Myocyte (in vitro differentiated cells): ENCODE measurements at regions not wholly inside any gene's neighbourhood (a gene's known extent, or its start where the extent isn't known, plus 50 kb on each side); places are given as distances from the start of the nearest gene placed in this dataset.
"Not testable (repeated sequence)": the region's sequence is repeated elsewhere in the genome, so short reads cannot be mapped to it uniquely, and the experiment has no call there.

Experiments
- DNase-seq: peaks from one replicate; pipeline ENCODE4 v3.0.0-alpha.2; 2012; ENCODE audit warnings: low read depth

- DNase-seq, result no peak
Observed at GRCh38 chr1:157231846-157232525, 93.8 kb upstream of the ETV3 start.

- no peak for DNase-seq
Observed at GRCh38 chr1:157230500-157230899, 92.3 kb upstream of the ETV3 start.

DNA sequence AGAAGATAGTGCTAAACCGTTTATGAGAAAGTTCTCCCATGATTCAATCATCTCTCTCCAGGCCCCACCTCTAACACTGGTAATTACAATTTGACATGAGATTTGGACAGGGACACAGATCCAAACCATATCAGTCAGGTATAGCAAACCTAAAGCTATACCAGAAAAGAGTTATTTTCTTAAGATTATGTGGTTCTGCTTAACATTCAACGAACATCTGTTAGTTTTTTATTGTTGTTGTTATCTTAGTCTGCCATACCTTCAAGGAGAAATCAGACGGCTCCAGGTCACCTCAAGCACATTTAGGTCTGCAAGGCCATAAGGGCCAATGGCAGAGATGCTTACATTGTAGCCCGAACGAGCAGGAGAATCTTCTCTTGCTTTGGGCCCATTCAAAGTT lies 89.5 kb upstream of the ETV3 start:
- no peak for DNase-seq

DNA sequence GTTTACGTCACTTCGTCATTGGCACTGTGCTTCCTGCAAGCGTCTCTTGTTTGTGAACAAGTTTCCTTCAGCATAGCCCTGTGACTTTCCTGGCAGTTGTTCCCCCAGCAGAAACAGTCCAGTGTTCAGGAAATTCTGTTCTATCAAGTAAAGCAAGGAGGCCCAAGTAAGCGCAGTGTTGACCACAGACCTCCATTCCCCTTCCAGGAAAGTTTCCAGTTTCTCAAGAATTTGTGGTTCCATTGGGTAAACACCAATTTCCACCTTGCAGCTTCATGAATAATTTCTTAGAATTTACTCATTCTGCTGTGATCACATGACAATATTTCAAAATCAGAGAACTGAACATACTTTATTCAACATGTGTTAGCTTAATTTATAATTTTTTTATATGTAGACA lies 88.5 kb upstream of the ETV3 start:
- no peak for DNase-seq

GRCh38 chr1:157219600-157219999 lies 81.4 kb upstream of the ETV3 start:
- DNase-seq, result no peak

- DNase-seq, result no peak
Observed at GRCh38 chr1:157219182-157219581, 81.0 kb upstream of the ETV3 start.

- no peak for DNase-seq
Observed at GRCh38 chr1:157218671-157219070, 80.5 kb upstream of the ETV3 start.

DNA sequence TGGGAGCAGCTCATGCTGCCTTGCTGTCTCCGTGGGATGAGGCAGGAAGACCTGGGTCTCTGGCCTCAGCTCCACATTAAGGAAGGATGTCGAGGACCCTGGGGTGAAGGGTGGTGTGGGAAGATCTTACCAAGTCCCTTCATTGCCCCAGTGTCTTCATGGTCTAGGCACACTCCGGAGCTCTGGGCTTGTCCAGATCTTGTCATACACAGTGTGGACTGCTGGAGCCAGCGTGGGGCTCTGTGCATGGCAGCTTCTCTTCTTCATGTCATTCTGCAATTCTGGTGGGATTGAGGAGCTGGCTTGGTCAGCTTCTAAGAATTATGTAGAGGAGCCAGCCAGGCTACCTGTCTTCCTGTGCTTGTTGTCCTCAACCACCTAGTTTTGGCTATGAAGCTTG lies 79.3 kb upstream of the ETV3 start:
- no peak for DNase-seq

DNA sequence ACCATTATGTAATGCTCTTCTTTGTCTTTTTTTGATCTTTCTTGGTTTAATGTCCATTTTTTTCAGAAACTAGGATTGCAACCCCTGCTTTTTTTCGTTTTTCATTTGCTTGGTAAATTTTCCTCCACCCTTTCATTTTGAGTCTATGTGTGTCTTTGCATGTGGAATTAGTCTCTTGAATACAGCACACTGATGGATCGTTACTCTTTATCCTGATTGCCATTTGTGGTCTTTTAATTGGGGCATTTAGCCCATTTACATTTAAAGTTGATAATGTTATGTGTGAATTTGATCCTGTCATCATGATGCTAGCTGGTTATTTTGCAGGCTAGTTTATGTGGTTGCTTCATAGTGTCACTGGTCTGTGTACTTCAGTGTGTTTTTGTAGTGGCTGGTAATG lies 75.6 kb upstream of the ETV3 start:
- no peak for DNase-seq

- DNase-seq, result no peak
Observed at GRCh38 chr1:157209514-157209913, 71.3 kb upstream of the ETV3 start.

DNA sequence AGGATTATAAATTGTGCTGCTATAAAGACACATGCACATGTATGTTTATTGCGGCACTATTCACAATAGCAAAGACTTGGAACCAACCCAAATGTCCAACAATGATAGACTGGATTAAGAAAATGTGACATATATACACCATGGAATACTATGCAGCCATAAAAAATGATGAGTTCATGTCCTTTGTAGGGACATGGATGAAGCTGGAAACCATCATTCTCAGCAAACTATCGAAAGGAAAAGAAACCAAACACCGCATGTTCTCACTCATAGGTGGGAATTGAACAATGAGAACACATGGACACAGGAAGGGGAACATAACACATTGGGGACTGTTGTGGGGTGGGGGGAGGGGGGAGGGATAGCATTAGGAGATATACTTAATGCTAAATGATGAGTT lies 67.8 kb upstream of the ETV3 start:
- not testable (repeated sequence) for DNase-seq

GRCh38 chr1:157203166-157203565 lies 65.0 kb upstream of the ETV3 start:
- no peak for DNase-seq

DNA sequence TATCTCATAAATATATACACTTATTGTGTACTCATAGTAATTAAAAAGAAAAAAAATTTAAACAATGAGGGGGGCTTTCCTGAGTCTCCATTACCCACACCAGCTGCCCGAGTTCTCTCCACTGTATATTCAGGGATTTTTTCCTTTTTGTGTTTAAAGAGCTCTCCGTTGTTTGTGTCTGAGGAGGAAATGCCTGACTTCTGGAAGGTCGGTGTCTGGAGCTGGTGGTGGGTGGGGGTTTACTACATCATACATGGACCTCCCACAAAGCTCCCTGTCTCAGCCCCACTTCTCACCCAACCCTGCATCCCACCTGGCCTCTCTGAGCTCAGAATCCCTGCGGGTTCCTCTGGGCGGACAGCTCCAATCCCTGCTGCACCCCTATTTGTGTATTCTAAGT lies 64.1 kb upstream of the ETV3 start:
- DNase-seq, result no peak

DNA sequence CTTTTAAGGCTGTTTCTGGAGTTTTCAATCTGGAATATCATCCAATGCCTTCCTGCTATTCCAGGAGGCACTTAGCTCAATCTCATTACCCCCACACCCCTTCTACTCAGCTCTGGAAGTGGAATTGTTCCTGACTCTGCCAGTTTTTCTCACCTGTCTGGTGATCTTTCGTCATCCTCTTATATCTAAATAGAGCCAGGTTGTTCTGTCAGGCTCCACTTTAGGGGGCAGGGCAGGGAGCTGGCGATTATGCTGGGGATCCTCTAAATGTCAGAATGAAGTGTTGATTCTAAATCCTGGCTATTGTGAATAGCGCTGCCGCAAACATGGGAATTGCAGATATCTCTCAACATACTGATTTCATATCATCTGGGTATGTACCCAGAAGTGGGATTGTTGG lies 63.6 kb upstream of the ETV3 start:
- no peak for DNase-seq

GRCh38 chr1:157200451-157200850 lies 62.3 kb upstream of the ETV3 start:
- no peak for DNase-seq

- DNase-seq, result peak; percentile 33
Observed at GRCh38 chr1:157199421-157199755, 61.2 kb upstream of the ETV3 start.

DNA sequence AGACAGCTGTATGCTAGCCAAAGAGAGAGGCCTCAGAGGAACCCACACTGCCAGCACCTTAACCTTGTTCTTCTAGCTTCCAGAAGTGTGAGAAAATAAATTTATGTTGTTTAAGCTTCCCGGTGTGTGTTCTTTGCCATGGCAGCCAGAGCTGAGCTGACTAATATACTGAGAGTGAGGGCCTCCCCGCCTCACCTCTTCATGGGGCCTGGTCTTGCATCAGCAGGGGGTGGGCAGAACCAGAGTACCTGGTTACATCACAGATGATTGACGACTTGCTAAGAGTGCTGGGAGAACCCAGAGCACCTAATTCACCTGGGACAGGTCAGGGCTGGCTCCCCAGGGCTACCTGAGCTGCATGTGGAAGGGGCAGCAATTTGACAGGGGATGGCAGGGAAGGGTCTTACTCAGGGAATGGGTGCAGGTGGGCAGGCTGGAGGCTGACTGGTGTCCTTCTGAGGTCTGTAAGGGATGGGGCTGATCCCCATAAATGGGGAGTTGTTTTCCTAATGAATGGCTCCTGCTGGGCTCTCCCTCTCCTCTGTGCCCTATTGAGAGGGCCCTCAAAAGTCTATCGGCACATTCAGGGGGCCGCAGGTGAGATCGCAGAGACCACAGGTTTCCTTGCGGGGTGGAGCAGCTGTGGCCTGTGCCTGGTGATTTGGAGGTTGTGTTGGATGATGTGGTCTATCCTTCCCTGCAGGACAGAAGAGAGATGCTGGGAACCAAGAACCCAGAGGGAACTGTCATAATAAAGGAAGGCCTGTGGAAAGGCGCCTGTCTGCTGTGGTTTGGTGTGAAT lies 60.6 kb upstream of the ETV3 start:
- no peak for DNase-seq

- no peak for DNase-seq
Observed at GRCh38 chr1:157197906-157198435, 59.8 kb upstream of the ETV3 start.

GRCh38 chr1:157196670-157197456 lies 58.7 kb upstream of the ETV3 start:
- DNase-seq, result peak; percentile 9

GRCh38 chr1:157196245-157196543 lies 58.0 kb upstream of the ETV3 start:
- no peak for DNase-seq

- no peak for DNase-seq
Observed at GRCh38 chr1:157195521-157196244, 57.5 kb upstream of the ETV3 start.
